Activated CD4-positive, alpha-beta T cell treated with anti-CD3 and anti-CD28 coated beads, Interleukin-2, Interleukin-4, amounts not matched to agents 100 ng/mL and 50 ng/mL, durations not matched to agents 16 hours and 8 hours (primary cell): ENCODE measurements at regions not wholly inside any gene's neighbourhood (a gene's known extent, or its start where the extent isn't known, plus 50 kb on each side); places are given as distances from the start of the nearest gene placed in this dataset.

ENCODE experiments used
- DNase-seq: peaks from one replicate; pipeline ENCODE4 v3.0.0-alpha.2; 2020; ENCODE audit warnings: low spot score

DNA sequence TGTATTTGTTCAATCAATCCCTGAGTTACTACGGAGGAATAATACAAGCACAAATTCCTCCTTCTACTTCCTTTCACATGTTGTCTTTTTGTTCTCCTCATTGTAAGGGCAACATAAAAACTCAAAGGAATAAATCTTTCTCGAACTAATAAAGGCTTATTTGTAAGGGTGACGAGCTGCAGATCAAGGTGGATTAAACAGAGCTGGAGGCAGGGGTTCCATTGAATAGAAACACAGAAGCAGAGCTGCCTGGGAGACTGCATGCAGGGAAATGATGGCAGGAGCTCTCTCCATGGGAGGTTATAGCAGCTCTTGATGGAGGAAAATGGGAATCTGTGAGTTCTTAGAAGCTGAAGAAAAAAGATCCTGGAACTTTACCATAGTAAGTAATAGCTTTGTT, 160.2 kb downstream of the CYYR1 start:
- no peak for DNase-seq

DNA sequence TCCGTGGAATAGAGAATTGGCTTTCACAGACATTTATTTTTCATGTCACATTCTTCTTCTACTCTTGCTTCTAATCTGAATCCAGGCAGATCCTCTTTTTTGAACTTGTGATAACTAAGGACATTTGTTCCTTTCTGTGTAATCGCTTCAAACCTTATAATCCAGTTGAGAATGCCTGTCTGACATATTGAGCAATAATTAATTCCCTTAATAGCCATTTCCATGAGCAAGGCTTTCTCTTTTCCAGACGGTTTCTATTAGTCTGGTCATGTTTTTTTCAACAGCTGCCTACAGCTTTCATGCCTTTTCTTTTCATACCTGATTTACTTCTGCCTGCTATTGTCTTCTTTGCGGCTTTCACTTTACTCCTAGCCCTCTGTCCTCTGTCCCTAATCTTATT, 163.4 kb downstream of the CYYR1 start:
- no peak for DNase-seq

DNA sequence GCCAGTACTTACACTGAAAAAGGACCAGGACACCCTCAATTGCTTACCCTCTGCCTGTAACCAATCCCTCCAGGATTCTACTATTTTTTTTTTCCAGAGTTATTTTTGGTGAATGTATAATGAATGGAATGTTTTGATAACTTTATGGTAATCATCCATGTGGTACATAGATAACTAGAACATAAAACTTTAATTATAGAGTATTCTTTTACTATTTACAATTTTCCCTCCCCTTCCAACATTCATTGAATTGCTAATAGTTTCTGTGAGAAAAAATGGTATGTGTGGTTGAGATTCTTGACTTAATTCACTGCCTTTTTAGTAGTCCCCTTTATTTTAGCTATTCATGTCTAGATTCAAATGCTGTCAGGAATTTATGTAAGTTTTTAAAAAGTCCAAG, 164.6 kb downstream of the CYYR1 start:
- DNase-seq = no peak

DNA sequence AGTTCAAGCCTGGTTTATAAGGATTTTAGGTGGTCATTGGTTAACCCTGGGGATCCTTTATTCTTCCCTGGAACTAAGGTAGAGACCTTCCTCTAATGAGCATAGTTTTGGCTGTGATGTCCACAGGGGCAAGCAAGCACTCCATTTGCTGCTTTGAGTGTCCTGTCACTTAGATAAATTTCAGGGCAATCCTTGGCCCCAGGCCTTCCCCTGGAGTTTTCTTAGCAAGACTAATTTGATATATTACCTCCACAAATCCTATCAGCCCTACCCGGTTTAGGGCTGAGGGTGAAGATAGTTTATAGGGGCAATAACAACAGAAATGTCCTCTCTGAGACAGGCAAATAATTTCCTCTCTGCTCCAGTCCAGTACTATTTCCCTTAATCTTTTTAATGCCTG, 166.6 kb downstream of the CYYR1 start:
- no peak for DNase-seq

DNA sequence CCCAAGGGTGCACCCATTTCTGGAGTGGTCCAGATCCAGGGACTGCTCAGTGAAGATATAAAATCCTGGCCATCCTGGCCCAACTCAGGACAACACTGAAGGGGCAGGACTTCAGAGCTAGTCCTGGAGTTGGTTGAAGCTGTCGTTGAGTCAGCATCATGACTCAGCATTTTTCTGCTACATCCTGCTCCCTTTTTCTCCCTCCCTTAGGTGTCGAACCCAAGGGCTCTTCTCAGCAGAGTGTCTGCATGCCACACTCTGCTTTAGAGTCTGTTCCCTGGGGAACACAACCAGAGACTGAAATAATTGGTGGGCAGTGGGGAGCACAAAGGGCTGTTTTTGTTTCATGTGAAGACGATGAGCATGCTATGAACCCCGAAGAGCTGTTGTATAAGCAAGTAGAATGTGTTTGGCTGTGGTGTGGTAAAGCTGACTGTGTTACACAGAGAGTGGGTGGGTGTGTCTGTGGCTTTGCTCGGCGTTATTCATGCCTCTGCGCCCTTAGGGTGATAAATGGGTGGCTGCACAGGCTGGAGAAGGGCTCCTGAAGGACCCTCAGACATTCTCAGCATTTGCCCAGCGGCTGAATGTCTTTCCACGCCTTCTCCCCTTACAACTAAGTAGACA, 167.2 kb downstream of the CYYR1 start:
- DNase-seq = peak; percentile 30

DNA sequence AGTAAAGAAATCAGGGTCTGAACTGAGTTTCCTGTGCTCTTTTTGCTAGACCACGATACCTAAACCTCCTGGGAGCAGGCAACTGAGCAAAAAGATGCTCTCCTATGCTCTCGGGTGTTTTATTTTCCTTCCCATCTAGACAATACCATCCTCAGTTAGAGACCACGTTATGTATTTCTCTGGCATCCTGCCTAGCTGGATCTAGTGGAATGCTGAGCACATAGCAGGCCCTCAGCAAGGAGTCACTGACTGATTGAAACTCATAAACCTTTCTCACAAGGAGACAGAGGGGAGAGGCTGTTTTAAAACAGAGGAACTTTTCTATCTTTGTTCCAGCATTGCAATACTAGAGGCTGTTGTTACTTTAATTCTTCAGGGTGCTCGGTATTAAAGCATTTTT, 168.0 kb downstream of the CYYR1 start:
- no peak for DNase-seq

DNA sequence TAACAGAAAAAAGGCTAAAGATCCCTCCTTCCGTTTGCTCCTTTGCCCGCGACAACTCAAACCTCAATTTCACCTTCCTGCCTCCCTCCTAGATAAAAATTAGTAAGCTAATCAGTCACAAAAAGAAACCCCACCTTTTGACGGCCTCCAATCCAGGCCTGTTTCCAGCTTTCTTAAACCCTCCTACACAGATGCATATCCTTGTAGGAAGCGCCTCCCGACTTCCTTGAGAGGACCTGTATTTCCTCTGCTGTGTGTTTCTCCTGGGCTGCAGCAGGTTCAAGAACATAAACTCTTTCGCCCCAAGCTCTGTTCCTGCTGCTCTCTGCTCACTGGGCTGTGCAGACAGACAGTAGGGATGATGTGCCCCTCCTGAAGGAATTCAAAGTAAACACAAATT, 168.8 kb downstream of the CYYR1 start:
- no peak for DNase-seq

DNA sequence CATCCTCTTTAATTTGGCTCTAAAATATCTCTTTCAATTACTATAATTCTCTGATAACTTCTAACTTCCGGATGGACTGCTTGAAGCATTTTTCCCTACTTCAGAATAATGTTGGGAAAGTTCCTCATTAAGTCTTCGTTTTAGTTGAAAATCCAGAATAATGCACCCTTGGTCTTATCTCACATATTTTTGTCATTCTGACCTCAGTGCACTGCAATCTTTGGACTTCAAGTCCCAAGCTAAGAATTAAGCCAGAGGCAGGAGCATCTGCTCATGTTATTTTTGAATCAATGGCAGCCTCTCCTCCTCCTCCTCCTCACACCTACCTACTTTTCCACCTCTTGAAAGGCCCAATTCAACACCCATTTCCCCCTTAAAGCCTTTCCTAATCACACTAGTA, 169.8 kb downstream of the CYYR1 start:
- no peak for DNase-seq

DNA sequence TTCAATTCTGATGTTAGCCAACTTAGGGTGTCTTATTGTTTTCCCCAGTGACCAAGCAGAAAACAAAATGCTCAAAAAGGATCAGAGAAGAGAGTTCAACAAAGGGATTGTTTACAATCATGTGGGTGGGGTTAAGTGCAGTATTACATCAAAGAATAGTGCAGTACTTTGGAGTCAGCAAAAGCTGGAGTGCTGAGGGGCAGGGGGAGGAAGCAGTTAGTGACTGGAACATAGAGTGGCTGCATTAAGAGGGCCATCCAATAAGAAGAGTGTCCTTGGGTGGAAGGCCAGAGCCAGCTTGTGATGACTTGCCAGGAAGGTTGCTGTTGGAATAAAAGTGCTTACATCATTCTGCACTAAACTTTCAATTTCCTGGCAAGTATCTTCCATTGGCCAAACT, 175.5 kb downstream of the CYYR1 start:
- DNase-seq = no peak

DNA sequence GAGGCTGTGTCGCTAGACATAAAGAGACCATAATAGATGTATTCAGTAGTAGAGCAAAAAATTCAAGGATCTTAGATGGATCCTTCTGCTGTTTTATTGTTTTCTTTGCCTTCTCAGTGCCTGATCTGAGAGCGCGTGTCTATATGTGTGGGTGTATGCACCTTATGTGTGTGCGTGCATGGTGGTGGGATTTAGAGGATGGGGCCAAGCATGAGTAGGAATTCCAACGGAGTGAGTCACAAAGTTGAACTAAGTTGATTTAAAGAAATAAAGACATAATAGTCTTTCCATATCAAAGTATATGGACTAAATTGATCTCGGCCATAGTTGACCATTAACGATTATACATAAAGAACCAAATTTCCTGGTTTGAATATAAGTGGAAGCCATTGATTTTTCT, 178.7 kb downstream of the CYYR1 start:
- no peak for DNase-seq

DNA sequence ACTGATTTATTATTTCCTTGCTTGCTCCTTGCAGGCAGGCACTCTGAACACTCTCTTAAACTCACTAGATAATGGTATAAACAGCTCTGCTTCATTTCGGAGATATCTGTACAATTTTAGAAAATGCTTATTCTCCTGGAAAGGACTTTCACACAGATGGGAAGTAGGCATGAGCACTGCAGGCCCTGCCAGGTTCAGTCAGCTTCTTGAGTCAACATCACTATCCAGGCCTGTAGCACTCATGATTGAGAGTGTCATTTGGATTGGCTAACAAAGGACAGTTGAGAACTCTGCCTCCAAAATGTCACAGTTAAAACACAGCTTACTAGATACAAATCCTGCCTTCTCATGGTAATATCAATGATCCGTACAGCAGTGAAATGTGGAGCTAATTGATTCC, 181.9 kb downstream of the CYYR1 start:
- DNase-seq = no peak

DNA sequence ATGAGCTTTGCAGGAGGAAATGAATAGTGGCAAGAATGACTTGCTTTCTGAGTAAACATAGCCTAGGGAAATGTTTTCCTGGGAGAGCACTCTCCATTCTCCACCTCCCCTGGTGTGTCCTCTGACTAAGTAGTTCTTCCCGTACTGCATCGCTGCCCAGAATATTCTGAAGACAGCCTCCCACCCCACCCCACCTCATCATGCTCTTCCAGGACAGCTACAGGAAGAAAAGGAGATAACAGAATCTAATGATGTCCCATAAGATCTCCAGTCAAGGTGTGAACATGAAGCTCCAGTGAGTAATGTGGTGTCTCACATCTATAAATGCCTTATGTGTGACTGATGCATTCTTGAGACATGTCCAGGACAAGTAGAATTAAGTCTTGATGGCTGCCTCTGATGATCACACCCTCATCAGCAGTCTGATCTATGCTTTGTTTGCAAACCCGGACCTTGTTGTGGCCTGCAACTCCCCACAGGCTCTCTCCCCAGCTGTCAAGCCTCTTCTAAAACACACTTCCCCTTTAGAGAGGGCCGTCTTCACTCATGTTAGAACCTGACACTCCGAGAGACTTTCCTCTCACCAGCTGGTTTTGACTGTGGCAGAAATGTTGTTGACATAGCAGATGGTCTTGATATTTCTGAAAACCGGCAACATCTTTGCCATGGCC, 183.0 kb downstream of the CYYR1 start:
- no peak for DNase-seq

DNA sequence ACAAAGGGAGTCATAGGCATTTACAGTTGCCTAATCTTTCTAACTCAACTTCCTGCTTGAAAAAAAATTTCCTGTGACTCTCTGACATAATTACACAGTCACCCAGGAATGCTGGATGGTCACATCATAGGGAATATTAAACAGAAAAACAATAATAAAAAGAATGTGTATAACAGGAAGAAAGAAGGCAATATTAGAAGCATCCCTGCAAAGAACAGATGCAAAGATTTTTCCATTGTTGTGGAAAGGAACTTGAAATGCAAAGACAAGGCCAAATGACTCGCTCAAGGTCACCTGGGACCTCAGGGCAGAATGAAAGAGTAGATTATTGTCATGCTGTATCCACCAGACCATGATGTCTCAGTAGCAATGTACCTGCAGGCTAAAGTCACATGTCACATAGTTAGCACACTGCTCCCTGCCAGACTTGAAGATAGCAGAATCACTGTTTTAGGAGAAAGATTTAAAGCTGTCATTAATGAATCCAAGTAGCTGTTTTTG, 184.3 kb downstream of the CYYR1 start:
- no peak for DNase-seq

DNA sequence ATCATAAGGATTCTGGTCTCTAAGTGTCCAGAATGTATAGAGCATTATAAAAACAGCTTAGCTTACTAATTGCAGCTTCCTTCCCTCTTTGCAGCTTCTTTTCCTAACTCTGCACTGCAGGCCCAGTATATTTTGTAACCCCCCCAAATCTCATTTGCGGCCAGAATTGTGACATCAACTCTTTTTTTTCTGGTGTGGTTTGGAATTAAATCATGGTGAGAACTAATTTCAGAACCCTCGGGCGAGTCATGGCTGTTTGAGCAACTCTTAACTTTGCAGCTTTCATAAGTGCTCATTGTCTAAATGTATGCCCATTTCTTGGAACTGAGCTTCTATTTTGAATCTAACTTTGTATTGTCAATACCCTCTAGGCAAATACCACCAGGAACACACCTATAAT, 187.4 kb downstream of the CYYR1 start:
- DNase-seq = no peak

DNA sequence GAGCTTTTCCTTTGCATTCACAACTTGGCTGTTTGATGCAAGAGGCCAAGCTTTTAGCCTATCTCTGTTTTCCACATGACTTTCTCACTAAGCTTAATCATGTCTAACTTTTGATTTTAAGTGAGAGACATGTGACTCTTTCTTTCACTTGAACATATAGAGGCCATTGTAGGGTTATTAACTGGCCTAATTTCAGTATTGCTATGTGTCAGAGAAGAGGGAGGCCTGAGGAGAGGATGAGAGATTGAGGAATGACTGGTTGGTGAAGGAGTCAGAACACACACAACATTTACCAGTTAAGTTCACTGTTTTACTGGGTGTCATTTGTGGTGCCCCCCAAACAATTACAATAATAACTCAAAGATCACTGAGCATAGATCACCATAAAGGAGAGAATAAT, 193.5 kb downstream of the CYYR1 start:
- DNase-seq = peak; percentile 6

DNA sequence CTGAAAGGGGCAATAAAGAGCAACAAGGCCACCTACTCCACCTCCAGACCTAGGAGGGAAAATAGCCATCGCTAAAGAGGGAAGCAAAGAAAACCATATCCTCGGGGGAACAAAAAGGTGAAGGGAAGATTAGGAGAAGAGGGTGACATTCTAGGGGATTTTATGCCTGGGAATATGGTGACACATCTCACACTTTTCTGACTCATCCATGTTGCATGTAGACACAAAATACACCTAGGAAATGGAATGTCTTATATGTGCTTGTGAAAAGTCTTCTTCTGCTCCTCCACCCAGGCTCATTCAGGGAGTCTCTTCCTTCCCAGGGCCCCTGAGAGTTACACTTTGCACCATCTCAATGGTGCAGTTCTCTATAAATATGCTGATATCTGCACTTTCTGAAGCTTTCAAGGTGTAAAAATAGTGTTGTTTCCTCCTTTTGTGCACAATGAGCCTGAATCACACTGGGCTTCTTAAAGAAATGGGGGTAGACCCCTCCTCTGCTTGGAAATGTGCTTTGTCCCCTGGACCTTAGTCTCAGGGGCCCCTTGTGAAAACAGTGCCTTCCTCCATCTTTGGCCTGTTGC, 195.9 kb downstream of the CYYR1 start:
- DNase-seq = no peak

DNA sequence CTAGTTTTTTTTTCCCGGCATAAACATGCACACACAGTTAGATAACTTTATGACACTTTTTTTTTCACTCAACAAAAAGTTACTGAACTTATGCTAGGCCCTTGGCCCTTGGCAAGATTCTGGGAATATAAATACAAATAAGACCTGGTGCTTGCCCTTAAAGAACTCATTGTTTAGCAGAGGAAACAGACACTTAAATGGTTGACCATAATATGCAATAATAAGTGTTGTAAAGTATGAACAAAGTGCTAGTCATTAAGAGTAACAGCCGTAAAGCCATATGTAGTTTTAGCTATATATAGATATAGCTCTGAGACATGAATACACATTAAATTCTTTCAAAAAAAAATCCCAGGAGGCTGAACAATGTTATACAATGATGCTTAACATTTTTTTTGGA, 198.3 kb downstream of the CYYR1 start:
- DNase-seq = no peak

DNA sequence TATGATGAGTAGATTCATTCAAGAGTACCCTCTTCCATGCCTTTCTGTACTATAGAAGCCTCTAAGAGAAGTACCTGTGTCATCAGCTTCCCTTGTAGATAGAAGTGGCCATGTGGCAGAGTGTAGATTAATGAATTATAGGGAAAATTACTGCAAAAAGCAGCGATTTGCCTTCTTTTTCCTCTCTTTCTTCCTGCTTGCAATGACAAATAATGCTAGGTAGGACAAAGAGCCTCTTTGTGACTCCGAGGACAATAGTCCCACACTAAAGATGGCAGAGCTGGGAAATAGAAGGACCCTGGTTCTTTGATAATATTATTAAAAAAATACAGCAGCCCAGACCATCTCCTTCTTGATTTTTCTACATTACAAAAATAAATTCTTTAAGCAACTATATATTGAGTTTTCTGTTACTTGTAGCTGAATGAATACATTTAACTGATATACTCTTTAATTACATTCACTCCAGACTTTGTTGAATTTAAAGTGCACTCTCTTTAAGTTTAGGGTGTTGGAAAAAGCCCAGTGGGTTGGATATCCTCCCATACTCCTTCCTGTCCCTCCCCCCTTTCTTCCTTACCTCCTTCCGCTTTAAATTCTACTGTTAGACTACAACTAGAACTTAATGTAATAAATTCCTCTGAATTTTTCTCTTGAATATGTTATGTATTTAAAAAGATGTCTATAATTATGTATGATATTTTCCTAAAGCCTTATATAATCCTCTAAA, 198.2 kb upstream of the APP start:
- no peak for DNase-seq

DNA sequence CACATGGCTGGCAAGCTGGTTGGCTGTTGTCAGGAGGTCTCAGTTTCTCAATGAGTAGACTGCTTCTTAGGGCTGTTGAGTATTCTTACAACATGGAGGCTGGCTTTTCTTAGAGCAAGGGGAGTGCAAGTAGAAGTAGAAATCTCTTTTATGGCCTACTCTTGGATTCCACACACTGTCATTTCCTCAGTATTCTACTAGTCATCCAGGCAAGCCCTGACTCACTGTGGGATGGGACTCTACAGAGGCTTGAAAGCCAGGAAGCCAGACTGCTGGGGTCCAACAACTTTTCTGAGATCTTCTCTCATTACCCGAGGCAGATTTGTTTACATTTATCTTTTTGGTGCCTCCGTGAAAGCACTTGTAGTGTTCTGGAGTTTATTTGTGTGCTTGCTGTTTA, 196.2 kb upstream of the APP start:
- DNase-seq = no peak

DNA sequence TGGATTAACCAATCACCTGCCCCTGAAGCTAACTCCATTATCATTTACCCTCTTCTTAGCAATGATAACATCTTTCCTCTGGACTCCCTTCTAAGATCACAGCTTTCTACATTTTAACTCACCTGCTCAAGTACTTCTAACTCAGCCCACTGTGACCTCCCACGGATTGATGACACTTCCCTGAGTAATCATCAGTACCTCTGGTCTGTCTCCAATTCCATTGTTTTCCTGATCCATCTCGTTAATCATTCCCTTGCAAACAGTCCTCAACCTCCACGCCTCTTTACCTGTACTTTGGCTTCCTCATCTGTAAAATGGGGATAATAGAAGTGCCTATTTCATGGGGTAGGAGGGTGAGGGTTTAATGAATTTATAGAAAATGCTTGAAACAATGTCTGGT, 195.3 kb upstream of the APP start:
- DNase-seq = no peak

DNA sequence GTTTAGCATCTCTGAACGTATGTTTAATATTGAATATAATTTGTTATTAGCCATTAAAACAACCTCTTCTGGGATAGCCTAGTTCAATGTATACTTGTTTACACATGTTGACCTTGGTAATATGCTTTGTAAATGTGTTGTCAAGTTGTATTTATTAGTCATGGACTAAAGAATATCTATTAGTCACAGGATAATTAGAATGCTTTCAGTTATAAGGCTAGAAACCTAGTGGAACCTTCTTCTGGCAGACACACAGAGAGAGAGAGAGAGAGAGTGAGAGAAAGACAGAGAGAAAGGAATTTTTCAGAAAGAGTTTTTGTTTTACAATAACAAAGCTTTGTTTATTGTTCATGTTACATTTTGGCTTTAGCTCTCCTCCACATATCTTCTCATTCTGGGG, 181.1 kb upstream of the APP start:
- no peak for DNase-seq

DNA sequence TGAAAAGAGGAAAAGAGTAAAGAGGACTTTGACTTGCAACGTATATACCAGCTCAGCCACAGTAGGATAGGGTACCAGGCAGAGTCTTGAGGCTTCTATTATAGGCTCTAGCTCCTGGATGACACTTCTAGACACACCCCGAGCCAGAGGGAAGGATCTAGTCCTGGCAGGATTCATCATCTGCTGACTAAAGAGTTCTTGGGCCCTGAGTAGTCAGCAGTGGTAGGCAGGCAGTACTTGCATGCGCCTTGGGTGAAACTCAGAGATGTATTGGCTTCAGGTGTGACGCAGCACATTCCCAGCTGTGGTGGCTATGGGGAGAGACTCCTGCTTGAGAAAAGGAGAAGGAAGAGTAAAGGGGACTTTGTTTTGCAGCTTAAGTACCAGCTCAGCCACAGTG, 162.3 kb upstream of the APP start:
- no peak for DNase-seq
